ENCODE measurements at regions not wholly inside any gene's neighbourhood (a gene's known extent, or its start where the extent isn't known, plus 50 kb on each side); places are given as distances from the start of the nearest gene placed in this dataset.

DNA sequence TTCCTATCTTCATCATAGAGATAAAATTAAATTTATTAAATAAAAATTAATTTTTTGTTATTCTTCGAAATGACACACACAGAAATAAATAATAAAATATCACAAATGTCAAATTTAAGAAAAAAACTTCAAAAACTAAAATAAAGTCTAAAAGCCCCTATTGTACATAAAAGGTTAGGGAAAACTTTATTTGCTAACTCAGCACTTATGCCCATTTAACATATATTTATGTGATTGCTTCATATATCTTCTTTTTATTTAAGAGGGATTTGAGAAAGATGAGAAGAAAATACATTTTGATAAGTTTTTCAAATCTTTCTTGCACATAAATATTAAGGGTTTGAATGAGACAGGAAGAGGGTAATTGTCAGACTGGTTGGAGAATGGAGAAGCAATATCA, 2350.4 kb upstream of the RAG2 start:
- intact Hi-C loops (cut with micrococcal nuclease), result no loop called here
- RAD21 ChIA-PET (ENCODE audit: low non-redundant PET in 1 of 2, low total read pairs in 2 of 2, uncharacterized antibody in 2 of 2, unreplicated experiment in 2 of 2), result no interaction called here
- no peaks in the 10 kb centered on the region for H3K79me2 ChIP-seq (ENCODE audit: insufficient read depth, low read length)
- TF ChIP-seq ZNF274 (IDR thresholded peaks at IDR 0.05; ENCODE audit: low read depth, low read length) (no peak), YY1 (IDR thresholded peaks at IDR 0.05; ENCODE audit: extremely low read depth, insufficient replicate concordance, low read depth, low read length) (no peak), POLR2A (IDR thresholded peaks at IDR 0.05; ENCODE audit: borderline replicate concordance, extremely low read depth, insufficient read depth, insufficient read length) (no peak), TCF7L2 (IDR thresholded peaks at IDR 0.05; ENCODE audit: borderline replicate concordance, extremely low read depth, insufficient read depth, insufficient read length) (no peak)
- TF ChIP-seq, protein P1, sequence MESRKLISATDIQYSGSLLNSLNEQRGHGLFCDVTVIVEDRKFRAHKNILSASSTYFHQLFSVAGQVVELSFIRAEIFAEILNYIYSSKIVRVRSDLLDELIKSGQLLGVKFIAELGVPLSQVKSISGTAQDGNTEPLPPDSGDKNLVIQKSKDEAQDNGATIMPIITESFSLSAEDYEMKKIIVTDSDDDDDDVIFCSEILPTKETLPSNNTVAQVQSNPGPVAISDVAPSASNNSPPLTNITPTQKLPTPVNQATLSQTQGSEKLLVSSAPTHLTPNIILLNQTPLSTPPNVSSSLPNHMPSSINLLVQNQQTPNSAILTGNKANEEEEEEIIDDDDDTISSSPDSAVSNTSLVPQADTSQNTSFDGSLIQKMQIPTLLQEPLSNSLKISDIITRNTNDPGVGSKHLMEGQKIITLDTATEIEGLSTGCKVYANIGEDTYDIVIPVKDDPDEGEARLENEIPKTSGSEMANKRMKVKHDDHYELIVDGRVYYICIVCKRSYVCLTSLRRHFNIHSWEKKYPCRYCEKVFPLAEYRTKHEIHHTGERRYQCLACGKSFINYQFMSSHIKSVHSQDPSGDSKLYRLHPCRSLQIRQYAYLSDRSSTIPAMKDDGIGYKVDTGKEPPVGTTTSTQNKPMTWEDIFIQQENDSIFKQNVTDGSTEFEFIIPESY (IDR thresholded peaks at IDR 0.05; ENCODE audit: extremely low read depth, insufficient replicate concordance, low read length), result no peak
- TF ChIP-seq, protein P2, sequence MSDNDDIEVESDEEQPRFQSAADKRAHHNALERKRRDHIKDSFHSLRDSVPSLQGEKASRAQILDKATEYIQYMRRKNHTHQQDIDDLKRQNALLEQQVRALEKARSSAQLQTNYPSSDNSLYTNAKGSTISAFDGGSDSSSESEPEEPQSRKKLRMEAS (IDR thresholded peaks at IDR 0.05), result no peak
- no peaks in the 10 kb centered on the region for H3K4me1 ChIP-seq (ENCODE audit: control insufficient read depth in 1 of 2, insufficient read depth in 2 of 2, low read length in 2 of 2)
- POLR2A ChIA-PET, result no interaction called here
- no peaks in the 10 kb centered on the region for H3K36me3 ChIP-seq (ENCODE audit: control insufficient read depth in 1 of 2, insufficient read depth in 2 of 2, low read length in 2 of 2)
- no peak overlapping the region for H3K27ac ChIP-seq (ENCODE audit: low read depth, low read length)
- no peaks in the 10 kb centered on the region for H4K20me1 ChIP-seq (ENCODE audit: insufficient read depth)
- CTCF ChIA-PET, result no interaction called here
- H3K9ac ChIP-seq (ENCODE audit: low read length), result no peak overlapping the region
- no peak overlapping the region for H2AFZ ChIP-seq (ENCODE audit: low read depth, low read length, poor library complexity, severe bottlenecking)
- H3K9me2 ChIP-seq (ENCODE audit: insufficient read depth), result no peaks in the 10 kb centered on the region
- peaks cover 8 to 10% of the 10 kb centered on the region in 2 experiments; a peak in 2 of 4 replicates for H3K9me3 ChIP-seq (ENCODE audit: control insufficient read depth in 1 of 2, insufficient read depth in 1 of 2, low read depth in 1 of 2, low read length in 2 of 2)
- H3K4me2 ChIP-seq (ENCODE audit: low read length), result no peak overlapping the region
- no peaks in the 10 kb centered on the region for H3K27me3 ChIP-seq (ENCODE audit: insufficient read depth, low read length)
- no TSS peak for BruUV-seq (replicated peaks)
- no peak overlapping the region for H3K4me3 ChIP-seq (replicated peaks in 1 of 2; ENCODE audit: low read depth in 1 of 2, low read length in 2 of 2)
- DNase-seq (ENCODE audit: low read depth, low spot score) (no peak), ATAC-seq (no peak)

DNA sequence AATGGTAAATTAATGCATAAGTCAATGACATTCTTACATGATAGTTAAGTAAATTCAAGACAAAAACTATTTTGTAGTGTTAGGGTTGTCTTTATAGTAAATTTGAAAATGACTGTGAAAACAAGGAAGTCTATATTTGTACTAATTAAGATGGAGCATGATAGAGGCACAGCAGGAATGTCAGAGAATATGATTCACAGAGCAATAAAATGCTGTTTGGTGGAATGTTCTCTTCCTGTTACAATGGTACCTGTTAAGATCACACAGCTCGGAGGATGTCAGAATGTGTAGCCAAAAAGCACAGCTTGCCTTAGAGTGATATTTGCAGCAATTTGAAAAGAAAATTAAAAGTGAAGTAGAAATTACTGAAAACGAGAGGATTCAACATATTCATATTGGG, 2339.7 kb upstream of the RAG2 start:
- Histone ChIP-seq H3K4me2 (ENCODE audit: low read length) (no peak overlapping the region), H3K27ac (ENCODE audit: low read depth, low read length) (no peak overlapping the region), H3K9me3 (ENCODE audit: control insufficient read depth in 1 of 2, insufficient read depth in 1 of 2, low read depth in 1 of 2, low read length in 2 of 2) (peaks cover 5 to 12% of the 10 kb centered on the region in 2 experiments; a peak in 2 of 4 replicates), H3K79me2 (ENCODE audit: insufficient read depth, low read length) (no peaks in the 10 kb centered on the region), H3K27me3 (ENCODE audit: insufficient read depth, low read length) (no peaks in the 10 kb centered on the region), H3K4me3 (replicated peaks in 1 of 2; ENCODE audit: low read depth in 1 of 2, low read length in 2 of 2) (no peak overlapping the region), H4K20me1 (ENCODE audit: insufficient read depth) (no peaks in the 10 kb centered on the region), H3K4me1 (ENCODE audit: control insufficient read depth in 1 of 2, insufficient read depth in 2 of 2, low read length in 2 of 2) (no peaks in the 10 kb centered on the region), H2AFZ (ENCODE audit: low read depth, low read length, poor library complexity, severe bottlenecking) (no peak overlapping the region), H3K9ac (ENCODE audit: low read length) (no peak overlapping the region), H3K36me3 (ENCODE audit: control insufficient read depth in 1 of 2, insufficient read depth in 2 of 2, low read length in 2 of 2) (no peaks in the 10 kb centered on the region), H3K9me2 (ENCODE audit: insufficient read depth) (no peaks in the 10 kb centered on the region)
- ChIA-PET POLR2A (no interaction called here), CTCF (no interaction called here), RAD21 (ENCODE audit: low non-redundant PET in 1 of 2, low total read pairs in 2 of 2, uncharacterized antibody in 2 of 2, unreplicated experiment in 2 of 2) (no interaction called here)
- ATAC-seq (no peak), DNase-seq (ENCODE audit: low read depth, low spot score) (no peak)
- TF ChIP-seq EZH2phosphoT487 (IDR thresholded peaks at IDR 0.05; ENCODE audit: borderline replicate concordance) (no peak), RAD21 (IDR thresholded peaks at IDR 0.05; ENCODE audit: low read depth) (no peak), ZFX (IDR thresholded peaks at IDR 0.05) (no peak)
- intact Hi-C loops (cut with micrococcal nuclease), result no loop called here
- no TSS peak for BruUV-seq (replicated peaks)
